Trophoblast cell (in vitro differentiated cells and primary cell): ENCODE measurements at regions not wholly inside any gene's neighbourhood (a gene's known extent, or its start where the extent isn't known, plus 50 kb on each side); places are given as distances from the start of the nearest gene placed in this dataset.

Experiments
- DNase-seq, 2 donors: peaks; one replicate each; pipeline ENCODE4 v3.0.0-alpha.2; 2016
- H2AFZ ChIP-seq: 2 replicates; pipeline ENCODE4 v1.6.1; 2013; ENCODE audit warnings: low read length, moderate library complexity, mild to moderate bottlenecking; ENCODE audit not compliant: insufficient read depth, poor library complexity
- H2AK5ac ChIP-seq: 2 replicates; pipeline ENCODE4 v1.6.1; 2013; ENCODE audit warnings: mild to moderate bottlenecking, low read length
- H2BK120ac ChIP-seq: 2 replicates; pipeline ENCODE4 v1.6.1; 2013; ENCODE audit warnings: low read length, mild to moderate bottlenecking, moderate library complexity; ENCODE audit not compliant: insufficient read depth, poor library complexity
- H2BK12ac ChIP-seq: 2 replicates; pipeline ENCODE4 v1.6.1; 2013; ENCODE audit warnings: mild to moderate bottlenecking, low read length, moderate library complexity
- H2BK5ac ChIP-seq: 2 replicates; pipeline ENCODE4 v1.6.1; 2013; ENCODE audit warnings: low read length, low read depth, moderate library complexity, mild to moderate bottlenecking; ENCODE audit not compliant: poor library complexity
- H3K14ac ChIP-seq: 2 replicates; pipeline ENCODE4 v1.6.1; 2013; ENCODE audit warnings: mild to moderate bottlenecking, low read length
- H3K18ac ChIP-seq: 2 replicates; pipeline ENCODE4 v1.6.1; 2013; ENCODE audit warnings: mild to moderate bottlenecking, low read length
- H3K23ac ChIP-seq: 2 replicates; pipeline ENCODE4 v1.6.1; 2013; ENCODE audit warnings: low read length
- H3K27ac ChIP-seq: 2 replicates; pipeline ENCODE4 v1.5.1; 2013; ENCODE audit warnings: low read depth, mild to moderate bottlenecking, inconsistent platforms, low read length, moderate library complexity
- H3K27me3 ChIP-seq: 2 replicates; pipeline ENCODE4 v1.6.1; 2013; ENCODE audit warnings: inconsistent platforms, mild to moderate bottlenecking, low read length, moderate library complexity; ENCODE audit not compliant: insufficient read depth
- H3K36me3 ChIP-seq, 2 experiments: 1 replicate in 1 of 2; 2 replicates in 1 of 2; pipeline ENCODE4 v1.6.1; 2013; ENCODE audit warnings: low read length in 2 of 2, mild to moderate bottlenecking in 2 of 2, moderate library complexity in 1 of 2; ENCODE audit not compliant: insufficient read depth in 2 of 2, control insufficient read depth in 1 of 2
- H3K4ac ChIP-seq: 2 replicates; pipeline ENCODE4 v1.6.1; 2013; ENCODE audit warnings: low read depth, mild to moderate bottlenecking, low read length, moderate library complexity
- H3K4me1 ChIP-seq, 2 experiments: 1 replicate in 1 of 2; 2 replicates in 1 of 2; pipeline ENCODE4 v1.6.1; 2013; ENCODE audit warnings: low read length in 2 of 2, mild to moderate bottlenecking in 2 of 2, moderate library complexity in 1 of 2; ENCODE audit not compliant: insufficient read depth in 2 of 2, control insufficient read depth in 1 of 2
- H3K4me2 ChIP-seq: 2 replicates; pipeline ENCODE4 v1.6.1; 2013; ENCODE audit warnings: inconsistent platforms, mild to moderate bottlenecking, low read length, moderate library complexity
- H3K4me3 ChIP-seq: 2 replicates; pipeline ENCODE4 v1.5.1; 2013; ENCODE audit warnings: mild to moderate bottlenecking, low read depth, low read length, inconsistent platforms
- H3K79me1 ChIP-seq: one replicate; pipeline ENCODE4 v1.6.1; 2013; ENCODE audit warnings: low read length
- H3K79me2 ChIP-seq: 2 replicates; pipeline ENCODE4 v1.6.1; 2013; ENCODE audit warnings: low read length, mild to moderate bottlenecking; ENCODE audit not compliant: control insufficient read depth, insufficient read depth, poor library complexity
- H3K9ac ChIP-seq: 2 replicates; pipeline ENCODE4 v1.6.1; 2013; ENCODE audit warnings: mild to moderate bottlenecking, low read length
- H3K9me3 ChIP-seq: 2 replicates; pipeline ENCODE4 v1.6.1; 2013; ENCODE audit warnings: low read depth, mild to moderate bottlenecking, control low read depth, inconsistent platforms, low read length; ENCODE audit not compliant: insufficient read depth
- H4K12ac ChIP-seq: 2 replicates; pipeline ENCODE4 v1.6.1; 2013; ENCODE audit warnings: low read depth, mild to moderate bottlenecking, low read length, moderate library complexity
- H4K8ac ChIP-seq: 2 replicates; pipeline ENCODE4 v1.6.1; 2013; ENCODE audit warnings: low read depth, mild to moderate bottlenecking, low read length, moderate library complexity
- H4K91ac ChIP-seq: one replicate; pipeline ENCODE4 v1.6.1; 2013; ENCODE audit warnings: low read depth, mild to moderate bottlenecking, low read length, moderate library complexity
- WGBS: extraction: QIAGEN DNeasy Blood & Tissue Kit; methylation state at CpG from one replicate; pipeline ENCODE4 v1.1.7; 2013; ENCODE audit warnings: missing lambda C conversion rate; ENCODE audit not compliant: insufficient read length, insufficient coverage; ENCODE audit errors: extremely low coverage; 5-methylcytosine and 5-hydroxymethylcytosine counted together

DNA sequence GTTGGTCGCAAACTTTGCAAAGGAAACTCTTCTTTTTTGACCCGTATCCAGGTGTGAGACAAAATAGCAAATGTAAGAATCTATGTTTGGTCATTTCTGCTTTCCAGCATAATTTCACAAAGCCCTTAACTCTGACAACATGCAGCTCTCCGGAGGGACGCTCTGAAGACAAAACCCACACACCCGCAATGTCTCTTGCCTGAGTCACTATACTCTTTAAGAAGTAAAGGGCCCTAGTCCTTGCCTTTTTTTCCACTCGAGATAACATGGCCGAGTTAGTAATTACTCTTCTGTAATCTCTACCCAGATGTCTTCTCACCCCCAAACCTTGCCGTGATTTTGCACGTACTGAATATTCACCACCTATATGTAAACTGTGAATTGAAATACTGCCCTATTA lies 115.7 kb upstream of the ADAMTS9 start:
- H3K36me3 ChIP-seq, result no peaks in the 10 kb centered on the region
- H3K4me2 ChIP-seq, result no peak overlapping the region
- no peak overlapping the region for H4K12ac ChIP-seq
- no peak overlapping the region for H2AFZ ChIP-seq
- no peak overlapping the region for H3K9ac ChIP-seq
- no peak overlapping the region for H4K8ac ChIP-seq
- DNase-seq, result no peak
- H3K27ac ChIP-seq, result no peak overlapping the region
- WGBS, result no CpG with 5 or more reads among the region's 9 CpGs
- H3K9me3 ChIP-seq, result no peaks in the 10 kb centered on the region
- H3K18ac ChIP-seq, result no peak overlapping the region
- no peaks in the 10 kb centered on the region for H3K79me2 ChIP-seq
- no peaks in the 10 kb centered on the region for H3K79me1 ChIP-seq
- no peak overlapping the region for H2BK12ac ChIP-seq
- H3K4me3 ChIP-seq, result no peak overlapping the region
- H3K4me1 ChIP-seq, result peaks cover 0 to 2% of the 10 kb centered on the region in 2 experiments
- H3K4ac ChIP-seq, result no peak overlapping the region
- no peak overlapping the region for H4K91ac ChIP-seq
- H3K23ac ChIP-seq, result no peak overlapping the region
- H2AK5ac ChIP-seq, result no peak overlapping the region
- no peak overlapping the region for H3K14ac ChIP-seq
- no peak overlapping the region for H2BK5ac ChIP-seq
- no peaks in the 10 kb centered on the region for H3K27me3 ChIP-seq
- H2BK120ac ChIP-seq, result no peak overlapping the region

DNA sequence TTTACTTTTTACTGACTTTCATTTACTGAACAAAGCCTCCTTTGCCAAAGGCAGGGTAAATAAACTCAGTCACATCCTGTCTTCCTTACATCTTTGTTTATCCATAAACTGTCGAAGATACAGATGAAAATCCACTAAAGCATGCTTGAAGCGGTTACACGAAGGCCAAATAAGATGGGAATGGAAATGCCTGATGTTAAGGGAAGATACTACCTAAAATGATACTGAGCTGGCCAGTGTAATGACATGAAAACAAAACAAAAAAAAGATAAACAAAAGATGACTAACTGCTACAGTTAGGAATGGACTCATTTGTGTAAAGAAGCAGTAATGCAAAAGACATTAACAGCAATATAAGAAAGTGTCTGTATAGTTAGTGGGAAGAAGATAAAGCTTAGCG lies 114.7 kb upstream of the ADAMTS9 start:
- H2AK5ac ChIP-seq, result no peak overlapping the region
- H3K4me3 ChIP-seq, result no peak overlapping the region
- no peak overlapping the region for H3K18ac ChIP-seq
- H3K14ac ChIP-seq, result no peak overlapping the region
- no peaks in the 10 kb centered on the region for H3K36me3 ChIP-seq
- no CpG with 5 or more reads among the region's 4 CpGs for WGBS
- H3K23ac ChIP-seq, result no peak overlapping the region
- no peak overlapping the region for H3K4me2 ChIP-seq
- H3K9ac ChIP-seq, result no peak overlapping the region
- no peak overlapping the region for H4K12ac ChIP-seq
- H3K79me2 ChIP-seq, result no peaks in the 10 kb centered on the region
- H3K27me3 ChIP-seq, result no peaks in the 10 kb centered on the region
- no peak overlapping the region for H3K27ac ChIP-seq
- no peaks in the 10 kb centered on the region for H3K9me3 ChIP-seq
- DNase-seq, result no peak
- H2AFZ ChIP-seq, result no peak overlapping the region
- H3K79me1 ChIP-seq, result no peaks in the 10 kb centered on the region
- no peak overlapping the region for H2BK12ac ChIP-seq
- no peak overlapping the region for H4K8ac ChIP-seq
- H2BK120ac ChIP-seq, result no peak overlapping the region
- H3K4me1 ChIP-seq, result peaks cover 0 to 2% of the 10 kb centered on the region in 2 experiments
- H4K91ac ChIP-seq, result no peak overlapping the region
- H2BK5ac ChIP-seq, result no peak overlapping the region
- H3K4ac ChIP-seq, result no peak overlapping the region

DNA sequence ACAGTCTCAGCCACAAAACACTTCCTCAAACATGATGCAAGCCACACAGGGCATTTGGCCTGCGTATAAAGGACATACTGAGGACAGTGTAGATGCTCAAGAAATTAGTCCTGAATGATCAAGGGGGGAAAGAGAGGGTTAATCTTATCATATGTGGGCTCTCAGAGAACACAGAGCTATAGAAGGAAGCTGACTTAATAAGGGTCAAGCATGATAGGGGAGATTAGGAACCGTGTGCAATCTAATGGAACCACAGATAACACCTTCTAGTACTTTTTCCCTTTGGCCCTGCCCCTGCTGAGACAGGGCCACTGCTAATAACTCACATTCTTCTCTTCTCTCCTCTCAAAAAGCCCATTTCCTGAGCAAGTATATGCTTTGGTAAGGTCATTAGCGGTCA lies 114.1 kb upstream of the ADAMTS9 start:
- DNase-seq, result no peak
- no peak overlapping the region for H3K9ac ChIP-seq
- no peak overlapping the region for H2BK5ac ChIP-seq
- H3K4me3 ChIP-seq, result no peak overlapping the region
- H3K36me3 ChIP-seq, result no peaks in the 10 kb centered on the region
- no peak overlapping the region for H2AK5ac ChIP-seq
- no peak overlapping the region for H3K14ac ChIP-seq
- H4K8ac ChIP-seq, result no peak overlapping the region
- no peaks in the 10 kb centered on the region for H3K79me2 ChIP-seq
- no peak overlapping the region for H3K4me2 ChIP-seq
- no peak overlapping the region for H4K91ac ChIP-seq
- H3K4me1 ChIP-seq, result peaks cover 0 to 2% of the 10 kb centered on the region in 2 experiments
- no peak overlapping the region for H2AFZ ChIP-seq
- H3K23ac ChIP-seq, result no peak overlapping the region
- no CpG with 5 or more reads among the region's 3 CpGs for WGBS
- H3K27me3 ChIP-seq, result no peaks in the 10 kb centered on the region
- no peak overlapping the region for H3K18ac ChIP-seq
- no peak overlapping the region for H3K4ac ChIP-seq
- H3K79me1 ChIP-seq, result no peaks in the 10 kb centered on the region
- H2BK12ac ChIP-seq, result no peak overlapping the region
- no peaks in the 10 kb centered on the region for H3K9me3 ChIP-seq
- no peak overlapping the region for H2BK120ac ChIP-seq
- no peak overlapping the region for H4K12ac ChIP-seq
- no peak overlapping the region for H3K27ac ChIP-seq

DNA sequence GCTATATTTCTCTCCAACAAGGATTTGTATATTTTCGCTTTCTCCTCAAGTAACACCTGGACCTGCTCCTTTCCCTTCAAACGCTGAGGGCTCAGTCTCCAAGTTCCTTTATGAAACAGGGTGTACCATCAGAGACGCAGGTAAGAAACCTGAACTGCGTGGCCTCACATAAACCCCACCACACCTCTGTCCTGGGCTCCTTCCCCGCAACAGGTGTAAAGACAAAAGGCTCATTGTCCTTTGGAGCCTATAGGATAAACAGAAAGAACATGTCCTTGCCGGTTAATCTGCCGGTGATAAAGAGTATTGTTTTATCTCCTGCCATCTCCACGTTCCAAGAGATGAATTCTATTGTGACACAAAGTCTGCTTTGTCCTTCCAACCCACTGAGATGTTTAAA lies 111.8 kb upstream of the ADAMTS9 start:
- Histone ChIP-seq H3K79me2 (no peaks in the 10 kb centered on the region), H3K79me1 (no peaks in the 10 kb centered on the region), H3K36me3 (no peaks in the 10 kb centered on the region), H3K27ac (no peak overlapping the region), H2BK120ac (no peak overlapping the region), H3K4me2 (no peak overlapping the region), H2BK5ac (no peak overlapping the region), H3K4me3 (no peak overlapping the region), H3K14ac (no peak overlapping the region), H2AFZ (no peak overlapping the region), H3K18ac (no peak overlapping the region), H4K91ac (no peak overlapping the region), H2AK5ac (no peak overlapping the region), H4K8ac (no peak overlapping the region), H3K9me3 (no peaks in the 10 kb centered on the region), H2BK12ac (no peak overlapping the region), H3K23ac (no peak overlapping the region), H4K12ac (no peak overlapping the region), H3K9ac (no peak overlapping the region), H3K27me3 (no peaks in the 10 kb centered on the region), H3K4me1 (no peaks in the 10 kb centered on the region), H3K4ac (no peak overlapping the region)
- no peak for DNase-seq
- no CpG with 5 or more reads among the region's 8 CpGs for WGBS
